H1 (cell line): ENCODE measurements at regions not wholly inside any gene's neighbourhood (a gene's known extent, or its start where the extent isn't known, plus 50 kb on each side); places are given as distances from the start of the nearest gene placed in this dataset.

ENCODE experiments used
- BACH1 ChIP-seq: IDR thresholded peaks from 2 replicates; pipeline ENCODE4 v1.6.1; 2012; ENCODE audit warnings: low read length, improper control_type of control experiment
- CBX5 ChIP-seq: fragments of 300-800, 300-1000 bp; sonication (generic); IDR thresholded peaks from 2 replicates; pipeline ENCODE4 v1.7.1; 2016; ENCODE audit warnings: antibody characterized with exemption, low read length, low read depth
- CHD7 ChIP-seq: fragments of 300-600 bp; sonication (generic); IDR thresholded peaks from 2 replicates; pipeline ENCODE4 v1.7.1; 2012; ENCODE audit warnings: low read length, moderate library complexity, mild to moderate bottlenecking, inconsistent platforms; ENCODE audit not compliant: insufficient replicate concordance
- EZH2 ChIP-seq: fragments of 200-600 bp; sonication (generic); IDR thresholded peaks from 2 replicates; pipeline ENCODE4 v1.7.1; 2012; ENCODE audit warnings: low read depth, mild to moderate bottlenecking, moderate library complexity, low read length, inconsistent platforms; ENCODE audit not compliant: severe bottlenecking
- MAFK ChIP-seq: IDR thresholded peaks from 2 replicates; pipeline ENCODE4 v1.6.1; 2012; ENCODE audit warnings: low read depth, mild to moderate bottlenecking, improper control_type of control experiment, low read length
- POU5F1 ChIP-seq: IDR thresholded peaks from 2 replicates; pipeline ENCODE4 v1.6.1; 2011; ENCODE audit warnings: low read depth, mild to moderate bottlenecking, low read length, moderate library complexity
- RBBP5 ChIP-seq: IDR thresholded peaks from 2 replicates; pipeline ENCODE4 v1.7.1; 2012; ENCODE audit warnings: low read depth, mild to moderate bottlenecking, inconsistent platforms, low read length, moderate library complexity, borderline replicate concordance
- RXRA ChIP-seq: IDR thresholded peaks from 2 replicates; pipeline ENCODE4 v1.6.1; 2011; ENCODE audit warnings: low read depth, mild to moderate bottlenecking, low read length, moderate library complexity; ENCODE audit not compliant: insufficient read depth
- TCF12 ChIP-seq: IDR thresholded peaks from 2 replicates; pipeline ENCODE4 v1.6.1; 2011; ENCODE audit warnings: low read depth, mild to moderate bottlenecking, low read length

DNA sequence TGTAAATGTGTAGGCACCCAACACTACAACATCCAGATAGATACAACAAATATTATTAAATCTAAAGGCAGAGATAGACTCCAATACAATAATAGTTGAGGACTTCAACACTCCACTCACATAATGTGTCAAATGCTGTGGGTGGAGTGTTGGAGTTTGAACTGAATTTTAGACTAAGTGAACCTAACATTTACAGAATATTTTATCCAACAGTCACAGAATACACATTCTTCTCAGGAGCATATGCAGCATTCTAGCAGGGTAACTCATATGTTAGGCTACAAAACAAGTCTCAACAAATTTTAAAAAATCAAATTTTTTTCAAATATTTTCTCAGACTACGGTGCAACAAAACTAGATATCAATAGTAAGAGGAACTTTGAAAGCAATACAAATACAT is 648.7 kb upstream of the CDH18 start (continued):
- TF ChIP-seq CHD7 (no peak), RXRA (no peak), CBX5 (no peak), BACH1 (no peak), TCF12 (no peak), MAFK (no peak), POU5F1 (no peak), RBBP5 (no peak), EZH2 (no peak)
